Activated naive CD8-positive, alpha-beta T cell (primary cell): ENCODE measurements at regions not wholly inside any gene's neighbourhood (a gene's known extent, or its start where the extent isn't known, plus 50 kb on each side); places are given as distances from the start of the nearest gene placed in this dataset.
A peak's percentile ranks its signal among the peaks of the same experiment; 100 is the strongest.

ENCODE experiments used
- H3K27ac Mint-ChIP-seq: one replicate; pipeline ENCODE4 v1.8.0; 2021; ENCODE audit warnings: mixed read lengths
- H3K27me3 Mint-ChIP-seq: one replicate; pipeline ENCODE4 v1.8.0; 2021; ENCODE audit warnings: mixed read lengths
- H3K36me3 Mint-ChIP-seq: one replicate; pipeline ENCODE4 v1.8.0; 2021; ENCODE audit warnings: mixed read lengths
- H3K4me1 Mint-ChIP-seq: one replicate; pipeline ENCODE4 v1.8.0; 2021; ENCODE audit warnings: low read depth, mixed read lengths
- H3K4me3 Mint-ChIP-seq: one replicate; pipeline ENCODE4 v1.8.0; 2021; ENCODE audit warnings: mild to moderate bottlenecking, mixed read lengths
- H3K9me3 Mint-ChIP-seq: one replicate; pipeline ENCODE4 v1.8.0; 2021; ENCODE audit warnings: low read depth, mixed read lengths

- Mint-ChIP-seq H3K4me1 (peaks cover 61% of the 10 kb centered on the region), H3K9me3 (no peaks in the 10 kb centered on the region), H3K36me3 (peaks cover 2% of the 10 kb centered on the region), H3K27me3 (no peaks in the 10 kb centered on the region), H3K4me3 (no peak overlapping the region), H3K27ac (peak overlapping the region; percentile 65)
These were observed 175.4 kb upstream of the LPP start for GRCh38 chr3:187978433-187979011.

- peak overlapping the region; percentile 58 for H3K27ac Mint-ChIP-seq
- H3K4me1 Mint-ChIP-seq = peaks cover 52% of the 10 kb centered on the region
- no peak overlapping the region for H3K4me3 Mint-ChIP-seq
- H3K27me3 Mint-ChIP-seq = no peaks in the 10 kb centered on the region
- peaks cover 2% of the 10 kb centered on the region for H3K36me3 Mint-ChIP-seq
- no peaks in the 10 kb centered on the region for H3K9me3 Mint-ChIP-seq
These were observed 174.4 kb upstream of the LPP start for GRCh38 chr3:187979564-187979963.

- H3K27me3 Mint-ChIP-seq = no peaks in the 10 kb centered on the region
- peaks cover 2% of the 10 kb centered on the region for H3K36me3 Mint-ChIP-seq
- H3K27ac Mint-ChIP-seq = peak overlapping the region; percentile 65
- peaks cover 46% of the 10 kb centered on the region for H3K4me1 Mint-ChIP-seq
- no peaks in the 10 kb centered on the region for H3K9me3 Mint-ChIP-seq
- H3K4me3 Mint-ChIP-seq = no peak overlapping the region
These were observed 173.1 kb upstream of the LPP start for GRCh38 chr3:187980861-187981260.

GRCh38 chr3:187982142-187982541 is 171.8 kb upstream of the LPP start:
- H3K9me3 Mint-ChIP-seq = no peaks in the 10 kb centered on the region
- H3K27ac Mint-ChIP-seq = no peak overlapping the region
- H3K4me1 Mint-ChIP-seq = peaks cover 48% of the 10 kb centered on the region

GRCh38 chr3:187983484-187984124 is 170.4 kb upstream of the LPP start:
- Mint-ChIP-seq H3K4me3 (no peak overlapping the region), H3K9me3 (no peaks in the 10 kb centered on the region), H3K27me3 (no peaks in the 10 kb centered on the region), H3K27ac (no peak overlapping the region), H3K36me3 (no peaks in the 10 kb centered on the region), H3K4me1 (peaks cover 54% of the 10 kb centered on the region)

More at GRCh38 chr3:187982142-187982541, 171.8 kb upstream of the LPP start:
- Mint-ChIP-seq H3K4me3 (no peak overlapping the region), H3K36me3 (no peaks in the 10 kb centered on the region), H3K27me3 (no peaks in the 10 kb centered on the region)

GRCh38 chr3:187985647-187986046 is 168.3 kb upstream of the LPP start:
- Mint-ChIP-seq H3K4me3 (no peak overlapping the region), H3K27me3 (no peaks in the 10 kb centered on the region), H3K9me3 (peaks cover under 1% of the 10 kb centered on the region), H3K36me3 (no peaks in the 10 kb centered on the region), H3K4me1 (peaks cover 35% of the 10 kb centered on the region), H3K27ac (peak overlapping the region; percentile 4)

GRCh38 chr3:187986514-187986934 is 167.4 kb upstream of the LPP start:
- peaks cover 38% of the 10 kb centered on the region for H3K4me1 Mint-ChIP-seq
- peaks cover 7% of the 10 kb centered on the region for H3K9me3 Mint-ChIP-seq
- peak overlapping the region; percentile 67 for H3K27ac Mint-ChIP-seq
- peak overlapping the region; percentile 4 for H3K4me3 Mint-ChIP-seq
- no peaks in the 10 kb centered on the region for H3K36me3 Mint-ChIP-seq
- no peaks in the 10 kb centered on the region for H3K27me3 Mint-ChIP-seq

- peak overlapping the region; percentile 52 for H3K4me3 Mint-ChIP-seq
- peak overlapping the region; percentile 59 for H3K27ac Mint-ChIP-seq
These were observed 166.8 kb upstream of the LPP start for GRCh38 chr3:187987187-187987586.

GRCh38 chr3:187987924-187988323 is 166.0 kb upstream of the LPP start:
- H3K4me1 Mint-ChIP-seq = peaks cover 39% of the 10 kb centered on the region
- no peaks in the 10 kb centered on the region for H3K36me3 Mint-ChIP-seq
- peak overlapping the region; percentile 62 for H3K27ac Mint-ChIP-seq

More at GRCh38 chr3:187987187-187987586, 166.8 kb upstream of the LPP start:
- no peaks in the 10 kb centered on the region for H3K27me3 Mint-ChIP-seq
- H3K9me3 Mint-ChIP-seq = peaks cover 7% of the 10 kb centered on the region
- peaks cover 38% of the 10 kb centered on the region for H3K4me1 Mint-ChIP-seq
- no peaks in the 10 kb centered on the region for H3K36me3 Mint-ChIP-seq

GRCh38 chr3:187989575-187990153 is 164.3 kb upstream of the LPP start:
- Mint-ChIP-seq H3K27ac (no peak overlapping the region), H3K27me3 (no peaks in the 10 kb centered on the region), H3K4me3 (no peak overlapping the region), H3K36me3 (no peaks in the 10 kb centered on the region), H3K4me1 (peaks cover 54% of the 10 kb centered on the region), H3K9me3 (peaks cover 7% of the 10 kb centered on the region)

More at GRCh38 chr3:187987924-187988323, 166.0 kb upstream of the LPP start:
- Mint-ChIP-seq H3K27me3 (no peaks in the 10 kb centered on the region), H3K4me3 (peak overlapping the region; percentile 52), H3K9me3 (peaks cover 7% of the 10 kb centered on the region)

- peaks cover 50% of the 10 kb centered on the region for H3K4me1 Mint-ChIP-seq
- H3K27me3 Mint-ChIP-seq = no peaks in the 10 kb centered on the region
- peaks cover 7% of the 10 kb centered on the region for H3K9me3 Mint-ChIP-seq
- no peak overlapping the region for H3K4me3 Mint-ChIP-seq
- H3K27ac Mint-ChIP-seq = no peak overlapping the region
- H3K36me3 Mint-ChIP-seq = no peaks in the 10 kb centered on the region
These were observed 161.3 kb upstream of the LPP start for GRCh38 chr3:187992609-187993008.

GRCh38 chr3:187994221-187995042 is 159.5 kb upstream of the LPP start:
- Mint-ChIP-seq H3K4me1 (peaks cover 60% of the 10 kb centered on the region), H3K4me3 (peak overlapping the region; percentile 30), H3K27ac (peak overlapping the region; percentile 80), H3K9me3 (peaks cover 7% of the 10 kb centered on the region), H3K27me3 (no peaks in the 10 kb centered on the region), H3K36me3 (no peaks in the 10 kb centered on the region)

- H3K27me3 Mint-ChIP-seq = no peaks in the 10 kb centered on the region
- H3K4me1 Mint-ChIP-seq = peaks cover 66% of the 10 kb centered on the region
- H3K27ac Mint-ChIP-seq = no peak overlapping the region
- H3K4me3 Mint-ChIP-seq = no peak overlapping the region
- no peaks in the 10 kb centered on the region for H3K36me3 Mint-ChIP-seq
- peaks cover 7% of the 10 kb centered on the region for H3K9me3 Mint-ChIP-seq
These were observed 158.9 kb upstream of the LPP start for GRCh38 chr3:187995043-187995400.

- Mint-ChIP-seq H3K27me3 (no peaks in the 10 kb centered on the region), H3K36me3 (no peaks in the 10 kb centered on the region), H3K9me3 (peaks cover 7% of the 10 kb centered on the region), H3K4me1 (peaks cover 71% of the 10 kb centered on the region), H3K27ac (no peak overlapping the region), H3K4me3 (no peak overlapping the region)
These were observed 158.3 kb upstream of the LPP start for GRCh38 chr3:187995667-187996066.

- H3K4me1 Mint-ChIP-seq = peaks cover 76% of the 10 kb centered on the region
These were observed 157.3 kb upstream of the LPP start for GRCh38 chr3:187996609-187997008.

More at GRCh38 chr3:187996609-187997008, 157.3 kb upstream of the LPP start:
- no peak overlapping the region for H3K4me3 Mint-ChIP-seq
- no peaks in the 10 kb centered on the region for H3K9me3 Mint-ChIP-seq
- H3K36me3 Mint-ChIP-seq = no peaks in the 10 kb centered on the region
- H3K27me3 Mint-ChIP-seq = no peaks in the 10 kb centered on the region
- H3K27ac Mint-ChIP-seq = no peak overlapping the region
